BLaER1 treated with 17β-estradiol and CSF1 and Interleukin-3, amounts not matched to agents 10 nM and 100 nM (cell line): ENCODE measurements at regions not wholly inside any gene's neighbourhood (a gene's known extent, or its start where the extent isn't known, plus 50 kb on each side); places are given as distances from the start of the nearest gene placed in this dataset.
"Not testable (repeated sequence)": the region's sequence is repeated elsewhere in the genome, so short reads cannot be mapped to it uniquely, and the experiment has no call there.

Source experiments
- H3K27ac ChIP-seq, 11 experiments: shearing (Covaris generic); formaldehyde crosslinking; 2 replicates each; pipeline ENCODE4 v1.8.1; 2022
- H3K27me3 ChIP-seq, 11 experiments: shearing (Covaris generic); formaldehyde crosslinking; 2 replicates each; pipeline ENCODE4 v1.8.1; 2022
- H3K36me3 ChIP-seq, 11 experiments: shearing (Covaris generic); formaldehyde crosslinking; 2 replicates each; pipeline ENCODE4 v1.8.1; 2022
- H3K4me1 ChIP-seq, 10 experiments: shearing (Covaris generic); formaldehyde crosslinking; 2 replicates each; pipeline ENCODE4 v1.8.1; 2022
- H3K4me2 ChIP-seq, 11 experiments: shearing (Covaris generic); formaldehyde crosslinking; 2 replicates each; pipeline ENCODE4 v1.8.1; 2022
- H3K4me3 ChIP-seq, 10 experiments: shearing (Covaris generic); formaldehyde crosslinking; 2 replicates each; pipeline ENCODE4 v1.8.1; 2022
- H3K9ac ChIP-seq, 11 experiments: shearing (Covaris generic); formaldehyde crosslinking; 2 replicates each; pipeline ENCODE4 v1.8.1; 2022
- H3K9me3 ChIP-seq, 11 experiments: shearing (Covaris generic); formaldehyde crosslinking; replicated peaks in 1 of 11; 2 replicates each; pipeline ENCODE4 v1.8.1; 2022
- H4K20me1 ChIP-seq, 11 experiments: shearing (Covaris generic); formaldehyde crosslinking; 2 replicates each; pipeline ENCODE4 v1.8.1; 2022
- Cebpa-rat ChIP-seq, 11 experiments: shearing (Covaris generic); IDR thresholded peaks; 2 replicates each; pipeline ENCODE4 v1.8.1; 2022

GRCh38 chr6:144449911-144450597 lies 164.9 kb downstream of the UTRN start:
- Histone ChIP-seq H3K9me3 (no peaks in the 10 kb centered on the region; a peak in 1 of 22 replicates), H4K20me1 (peaks cover 0 to 6% (median 0%) of the 10 kb centered on the region in 11 experiments; a peak in 1 of 22 replicates), H3K36me3 (peaks cover 94 to 100% (median 98%) of the 10 kb centered on the region in 11 experiments), H3K9ac (no peak overlapping the region), H3K4me2 (no peak overlapping the region), H3K4me1 (no peaks in the 10 kb centered on the region), H3K4me3 (no peak overlapping the region), H3K27me3 (no peaks in the 10 kb centered on the region), H3K27ac (no peak overlapping the region)
- TF ChIP-seq Cebpa-rat (IDR thresholded peaks at IDR 0.05) = no peak

- Histone ChIP-seq H3K4me3 (no peak overlapping the region), H3K36me3 (peaks cover 86 to 100% (median 94%) of the 10 kb centered on the region in 11 experiments), H4K20me1 (no peaks in the 10 kb centered on the region), H3K27ac (no peak overlapping the region), H3K9me3 (no peaks in the 10 kb centered on the region), H3K4me2 (no peak overlapping the region), H3K9ac (no peak overlapping the region), H3K4me1 (no peaks in the 10 kb centered on the region), H3K27me3 (no peaks in the 10 kb centered on the region)
- no peak for TF ChIP-seq Cebpa-rat (IDR thresholded peaks at IDR 0.05)
These were observed 175.4 kb downstream of the UTRN start for GRCh38 chr6:144460327-144461095.

GRCh38 chr6:144462058-144462457 lies 176.9 kb downstream of the UTRN start:
- no peaks in the 10 kb centered on the region for H3K4me1 ChIP-seq
- no peak overlapping the region for H3K9ac ChIP-seq
- no peak overlapping the region for H3K4me2 ChIP-seq
- H4K20me1 ChIP-seq = no peaks in the 10 kb centered on the region
- no peak for TF ChIP-seq Cebpa-rat (IDR thresholded peaks at IDR 0.05)
- no peak overlapping the region for H3K27ac ChIP-seq
- no peaks in the 10 kb centered on the region for H3K27me3 ChIP-seq
- peaks cover 89 to 100% (median 97%) of the 10 kb centered on the region in 11 experiments for H3K36me3 ChIP-seq
- peaks cover 0 to 9% (median 0%) of the 10 kb centered on the region in 11 experiments; a peak in 4 of 22 replicates for H3K9me3 ChIP-seq
- no peak overlapping the region for H3K4me3 ChIP-seq

- Histone ChIP-seq H4K20me1 (no peaks in the 10 kb centered on the region), H3K4me3 (no peak overlapping the region), H3K9ac (no peak overlapping the region), H3K36me3 (peaks cover 82 to 97% (median 88%) of the 10 kb centered on the region in 11 experiments), H3K27ac (no peak overlapping the region), H3K27me3 (no peaks in the 10 kb centered on the region), H3K9me3 (peaks cover 6 to 47% (median 22%) of the 10 kb centered on the region in 11 experiments; a peak in 20 of 22 replicates), H3K4me2 (no peak overlapping the region), H3K4me1 (no peaks in the 10 kb centered on the region)
- no peak for TF ChIP-seq Cebpa-rat (IDR thresholded peaks at IDR 0.05)
These were observed 181.6 kb downstream of the UTRN start for GRCh38 chr6:144466716-144467115.

- Histone ChIP-seq H4K20me1 (no peaks in the 10 kb centered on the region), H3K4me3 (no peak overlapping the region), H3K27me3 (no peaks in the 10 kb centered on the region), H3K36me3 (peaks cover 82 to 97% (median 88%) of the 10 kb centered on the region in 11 experiments), H3K9me3 (peaks cover 6 to 47% (median 22%) of the 10 kb centered on the region in 11 experiments; a peak in 20 of 22 replicates), H3K9ac (no peak overlapping the region), H3K27ac (no peak overlapping the region), H3K4me1 (no peaks in the 10 kb centered on the region), H3K4me2 (no peak overlapping the region)
- TF ChIP-seq Cebpa-rat (IDR thresholded peaks at IDR 0.05) = no peak
These were observed 182.1 kb downstream of the UTRN start for GRCh38 chr6:144467172-144467762.

GRCh38 chr6:144467921-144468320 lies 182.8 kb downstream of the UTRN start:
- Histone ChIP-seq H3K4me3 (no peak overlapping the region), H3K9ac (no peak overlapping the region), H3K36me3 (peaks cover 82 to 97% (median 88%) of the 10 kb centered on the region in 11 experiments), H3K4me1 (no peaks in the 10 kb centered on the region), H3K27me3 (no peaks in the 10 kb centered on the region), H3K4me2 (no peak overlapping the region), H3K9me3 (peaks cover 6 to 47% (median 22%) of the 10 kb centered on the region in 11 experiments; a peak in 20 of 22 replicates), H3K27ac (no peak overlapping the region), H4K20me1 (no peaks in the 10 kb centered on the region)
- no peak for TF ChIP-seq Cebpa-rat (IDR thresholded peaks at IDR 0.05)

- TF ChIP-seq Cebpa-rat (IDR thresholded peaks at IDR 0.05) = no peak
- Histone ChIP-seq H3K4me3 (no peak overlapping the region), H3K4me2 (no peak overlapping the region), H4K20me1 (no peaks in the 10 kb centered on the region), H3K27me3 (no peaks in the 10 kb centered on the region), H3K9me3 (peaks cover 6 to 47% (median 22%) of the 10 kb centered on the region in 11 experiments; a peak in 20 of 22 replicates), H3K9ac (no peak overlapping the region), H3K36me3 (peaks cover 82 to 97% (median 89%) of the 10 kb centered on the region in 11 experiments), H3K27ac (no peak overlapping the region), H3K4me1 (no peaks in the 10 kb centered on the region)
These were observed 183.6 kb downstream of the UTRN start for GRCh38 chr6:144468709-144469108.

GRCh38 chr6:144469144-144469575 lies 184.0 kb downstream of the UTRN start:
- Histone ChIP-seq H3K36me3 (peaks cover 81 to 98% (median 90%) of the 10 kb centered on the region in 11 experiments), H3K27me3 (no peaks in the 10 kb centered on the region), H3K4me1 (no peaks in the 10 kb centered on the region), H3K4me2 (no peak overlapping the region), H3K9me3 (peaks cover 6 to 47% (median 22%) of the 10 kb centered on the region in 11 experiments; a peak in 20 of 22 replicates), H3K27ac (no peak overlapping the region), H4K20me1 (no peaks in the 10 kb centered on the region), H3K4me3 (no peak overlapping the region), H3K9ac (no peak overlapping the region)
- no peak for TF ChIP-seq Cebpa-rat (IDR thresholded peaks at IDR 0.05)

- not testable (repeated sequence) for H3K4me2 ChIP-seq, H3K27ac ChIP-seq, H3K4me3 ChIP-seq, H3K27me3 ChIP-seq, H3K4me1 ChIP-seq, H3K9ac ChIP-seq, H4K20me1 ChIP-seq
- peaks cover 82 to 98% (median 90%) of the 10 kb centered on the region in 11 experiments for H3K36me3 ChIP-seq
- peaks cover 6 to 47% (median 22%) of the 10 kb centered on the region in 11 experiments; a peak in 20 of 22 replicates for H3K9me3 ChIP-seq
These were observed 185.1 kb downstream of the UTRN start for GRCh38 chr6:144470201-144470600.
